Astrocyte (in vitro differentiated cells and primary cell): ENCODE measurements at regions not wholly inside any gene's neighbourhood (a gene's known extent, or its start where the extent isn't known, plus 50 kb on each side); places are given as distances from the start of the nearest gene placed in this dataset.

Source experiments
- DNase-seq: peaks from one replicate; pipeline ENCODE4 v3.0.0-alpha.2; 2010; ENCODE audit warnings: low read depth
- FAIRE-seq: peaks from 2 replicates; lab custom pipeline; 2011; peaks lifted over from hg19 to GRCh38; lab: Jason Lieb, UNC
- H2AFZ ChIP-seq: 2 replicates; pipeline ENCODE4 v1.6.0; 2012; ENCODE audit warnings: low read depth, low read length, inconsistent platforms
- H3K27ac ChIP-seq: 2 replicates; pipeline ENCODE4 v1.5.1; 2011; ENCODE audit warnings: low read depth, low read length, inconsistent platforms
- H3K27me3 ChIP-seq: 2 replicates; pipeline ENCODE4 v1.6.0; 2011; ENCODE audit warnings: low read length, inconsistent platforms; ENCODE audit not compliant: insufficient read depth
- H3K36me3 ChIP-seq: 2 replicates; pipeline ENCODE4 v1.5.1; 2011; ENCODE audit warnings: low read length, inconsistent platforms; ENCODE audit not compliant: insufficient read depth
- H3K4me1 ChIP-seq: 2 replicates; pipeline ENCODE4 v1.5.1; 2011; ENCODE audit warnings: low read length, inconsistent platforms; ENCODE audit not compliant: insufficient read depth
- H3K4me2 ChIP-seq: 2 replicates; pipeline ENCODE4 v1.6.0; 2012; ENCODE audit warnings: low read length, inconsistent platforms
- H3K4me3 ChIP-seq: 2 replicates; pipeline ENCODE4 v1.5.1; 2011; ENCODE audit warnings: low read depth, mild to moderate bottlenecking, low read length, inconsistent platforms; ENCODE audit not compliant: insufficient read depth
- H3K79me2 ChIP-seq: 2 replicates; pipeline ENCODE4 v1.6.0; 2012; ENCODE audit warnings: mild to moderate bottlenecking, low read length, inconsistent platforms; ENCODE audit not compliant: insufficient read depth
- H3K9ac ChIP-seq: 2 replicates; pipeline ENCODE4 v1.6.0; 2012; ENCODE audit warnings: mild to moderate bottlenecking, low read length, inconsistent platforms
- H3K9me3 ChIP-seq: 2 replicates; pipeline ENCODE4 v1.5.1; 2012; ENCODE audit warnings: low read depth, mild to moderate bottlenecking, low read length, inconsistent platforms; ENCODE audit not compliant: insufficient read depth
- H4K20me1 ChIP-seq: 2 replicates; pipeline ENCODE4 v1.6.0; 2012; ENCODE audit warnings: low read length, inconsistent platforms; ENCODE audit not compliant: insufficient read depth
- H3K27ac Mint-ChIP-seq: one replicate; pipeline ENCODE4 v1.8.0; 2021; ENCODE audit warnings: mild to moderate bottlenecking, mixed read lengths; ENCODE audit not compliant: unreplicated experiment
- H3K27me3 Mint-ChIP-seq: one replicate; pipeline ENCODE4 v1.8.0; 2021; ENCODE audit warnings: low read depth, mixed read lengths; ENCODE audit not compliant: unreplicated experiment
- H3K36me3 Mint-ChIP-seq: one replicate; pipeline ENCODE4 v1.8.0; 2021; ENCODE audit warnings: low read depth, mixed read lengths; ENCODE audit not compliant: unreplicated experiment
- H3K4me1 Mint-ChIP-seq: one replicate; pipeline ENCODE4 v1.8.0; 2021; ENCODE audit warnings: low read depth, mixed read lengths; ENCODE audit not compliant: unreplicated experiment
- H3K4me3 Mint-ChIP-seq: one replicate; pipeline ENCODE4 v1.8.0; 2021; ENCODE audit warnings: mild to moderate bottlenecking, moderate library complexity, mixed read lengths; ENCODE audit not compliant: unreplicated experiment
- H3K9me3 Mint-ChIP-seq: one replicate; pipeline ENCODE4 v1.8.0; 2021; ENCODE audit warnings: mild to moderate bottlenecking, mixed read lengths; ENCODE audit not compliant: unreplicated experiment
- CTCF ChIP-seq: IDR thresholded peaks from 2 replicates; pipeline ENCODE4 v1.5.1; 2011; ENCODE audit warnings: low read depth, mild to moderate bottlenecking, inconsistent platforms, low read length, moderate library complexity; ENCODE audit not compliant: insufficient read depth
- EZH2 ChIP-seq: IDR thresholded peaks from 2 replicates; pipeline ENCODE4 v1.6.1; 2012; ENCODE audit warnings: mild to moderate bottlenecking, low read length, inconsistent platforms; ENCODE audit not compliant: insufficient read depth

- H3K4me2 ChIP-seq = peak overlapping the region; percentile 15
These were observed 655.8 kb downstream of the ZNF674 start for GRCh38 chrX:45889471-45889870.

GRCh38 chrX:45888518-45888917 lies 656.7 kb downstream of the ZNF674 start:
- H3K36me3 Mint-ChIP-seq = no peaks in the 10 kb centered on the region
- no peak overlapping the region for H3K27ac Mint-ChIP-seq
- H3K4me3 ChIP-seq = no peak overlapping the region
- H3K9me3 Mint-ChIP-seq = no peaks in the 10 kb centered on the region
- H3K27me3 Mint-ChIP-seq = no peaks in the 10 kb centered on the region
- TF ChIP-seq EZH2 = no peak
- no peak for TF ChIP-seq CTCF
- H3K9me3 ChIP-seq = no peaks in the 10 kb centered on the region
- H3K36me3 ChIP-seq = no peaks in the 10 kb centered on the region
- H3K9ac ChIP-seq = no peak overlapping the region
- H3K79me2 ChIP-seq = no peaks in the 10 kb centered on the region
- DNase-seq = no peak
- H4K20me1 ChIP-seq = no peaks in the 10 kb centered on the region
- H3K4me2 ChIP-seq = no peak overlapping the region
- H2AFZ ChIP-seq = no peak overlapping the region
- H3K27me3 ChIP-seq = no peaks in the 10 kb centered on the region
- no peak overlapping the region for H3K4me3 Mint-ChIP-seq
- peaks cover 2% of the 10 kb centered on the region for H3K4me1 ChIP-seq
- H3K27ac ChIP-seq = no peak overlapping the region
- no peak for FAIRE-seq
- H3K4me1 Mint-ChIP-seq = peaks cover 3% of the 10 kb centered on the region

More at GRCh38 chrX:45889471-45889870, 655.8 kb downstream of the ZNF674 start:
- no peaks in the 10 kb centered on the region for H3K27me3 Mint-ChIP-seq
- no peak overlapping the region for H3K9ac ChIP-seq
- H3K9me3 Mint-ChIP-seq = no peaks in the 10 kb centered on the region
- no peak overlapping the region for H3K4me3 Mint-ChIP-seq
- no peaks in the 10 kb centered on the region for H3K79me2 ChIP-seq
- H3K27ac ChIP-seq = no peak overlapping the region
- H3K36me3 ChIP-seq = no peaks in the 10 kb centered on the region
- DNase-seq = peak; percentile 51
- no peaks in the 10 kb centered on the region for H3K36me3 Mint-ChIP-seq
- H3K4me3 ChIP-seq = no peak overlapping the region
- FAIRE-seq = peak; percentile 73
- peaks cover 3% of the 10 kb centered on the region for H3K4me1 Mint-ChIP-seq
- H4K20me1 ChIP-seq = no peaks in the 10 kb centered on the region
- no peak overlapping the region for H3K27ac Mint-ChIP-seq
- no peaks in the 10 kb centered on the region for H3K27me3 ChIP-seq
- TF ChIP-seq EZH2 (no peak), CTCF (no peak)
- peaks cover 2% of the 10 kb centered on the region for H3K4me1 ChIP-seq
- H2AFZ ChIP-seq = no peak overlapping the region
- H3K9me3 ChIP-seq = no peaks in the 10 kb centered on the region

GRCh38 chrX:45885931-45886330 lies 659.3 kb downstream of the ZNF674 start:
- FAIRE-seq = no peak
- H3K4me1 Mint-ChIP-seq = peaks cover 3% of the 10 kb centered on the region

More at GRCh38 chrX:45885931-45886330, 659.3 kb downstream of the ZNF674 start:
- Histone ChIP-seq H3K9me3 (no peaks in the 10 kb centered on the region), H3K9ac (no peak overlapping the region), H3K27ac (no peak overlapping the region), H3K36me3 (no peaks in the 10 kb centered on the region), H3K4me2 (no peak overlapping the region), H4K20me1 (no peaks in the 10 kb centered on the region), H3K4me3 (no peak overlapping the region), H3K79me2 (no peaks in the 10 kb centered on the region), H2AFZ (no peak overlapping the region), H3K4me1 (peaks cover 2% of the 10 kb centered on the region), H3K27me3 (no peaks in the 10 kb centered on the region)
- no peak for DNase-seq
- no peak overlapping the region for H3K4me3 Mint-ChIP-seq
- TF ChIP-seq EZH2 (no peak), CTCF (no peak)
- no peaks in the 10 kb centered on the region for H3K36me3 Mint-ChIP-seq
- no peak overlapping the region for H3K27ac Mint-ChIP-seq
- no peaks in the 10 kb centered on the region for H3K27me3 Mint-ChIP-seq
- no peaks in the 10 kb centered on the region for H3K9me3 Mint-ChIP-seq
